HepG2 (cell line): ENCODE measurements at regions not wholly inside any gene's neighbourhood (a gene's known extent, or its start where the extent isn't known, plus 50 kb on each side); places are given as distances from the start of the nearest gene placed in this dataset.

Experiments
- CSRNP1 ChIP-seq: sonication (generic); formaldehyde crosslinking; IDR thresholded peaks from 2 replicates; pipeline ENCODE4 v1.8.1; 2023; ENCODE audit warnings: mild to moderate bottlenecking, missing genetic modification reagents
- DMTF1 ChIP-seq: sonication (generic); formaldehyde crosslinking; IDR thresholded peaks from 2 replicates; pipeline ENCODE4 v1.4.0; 2020; ENCODE audit warnings: mild to moderate bottlenecking, missing genetic modification reagents
- EEA1 ChIP-seq: sonication (generic); formaldehyde crosslinking; IDR thresholded peaks from 2 replicates; pipeline ENCODE4 v1.5.1; 2020; ENCODE audit warnings: mild to moderate bottlenecking, missing genetic modification reagents, borderline replicate concordance
- HDAC2 ChIP-seq: sonication (generic); formaldehyde crosslinking; IDR thresholded peaks from 2 replicates; pipeline ENCODE4 v1.4.0; 2020; ENCODE audit warnings: missing genetic modification reagents
- HMG20A ChIP-seq: IDR thresholded peaks from 2 replicates; pipeline ENCODE4 v1.6.1; 2016; ENCODE audit warnings: borderline replicate concordance
- ZBTB25 ChIP-seq: IDR thresholded peaks from 2 replicates; pipeline ENCODE4 v1.6.1; 2018; ENCODE audit warnings: missing genetic modification reagents
- ZGPAT ChIP-seq: IDR thresholded peaks from 2 replicates; pipeline ENCODE4 v1.6.1; 2016; ENCODE audit warnings: mild to moderate bottlenecking
- ZNF546 ChIP-seq: sonication (generic); formaldehyde crosslinking; conservative IDR thresholded peaks from 2 replicates; pipeline ENCODE4 v1.8.1; 2023; ENCODE audit warnings: mild to moderate bottlenecking, missing genetic modification reagents
- TF ChIP-seq, protein P1 (sequence below): IDR thresholded peaks from 2 replicates; pipeline ENCODE4 v1.6.1; 2012; ENCODE audit warnings: low read depth, low read length, improper control_type of control experiment
- TF ChIP-seq, protein P2 (sequence below): sonication (generic); formaldehyde crosslinking; IDR thresholded peaks from 2 replicates; pipeline ENCODE4 v1.4.0; 2020; ENCODE audit warnings: missing genetic modification reagents, mild to moderate bottlenecking, borderline replicate concordance

DNA sequence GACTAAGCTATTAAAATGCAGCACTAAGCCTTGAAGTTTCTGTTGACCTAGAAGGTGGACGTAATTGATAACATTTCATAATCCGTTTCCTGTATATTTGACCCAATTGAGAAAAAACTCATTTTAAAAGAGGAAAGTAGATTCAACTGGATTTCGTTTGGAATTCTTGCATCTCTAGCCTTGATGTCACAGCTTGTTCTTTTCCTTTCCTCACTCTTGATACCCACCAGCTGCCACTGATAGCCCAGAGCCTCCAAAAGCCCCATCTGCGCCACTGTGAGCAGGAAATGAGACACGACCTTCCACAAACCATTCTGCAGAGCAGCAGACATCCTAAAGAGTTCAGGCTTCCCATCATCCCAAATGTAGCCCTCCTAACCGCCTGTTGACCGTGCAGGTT, 61.8 kb downstream of the FOXB1 start (continued):
- TF ChIP-seq DMTF1 (no peak), HDAC2 (no peak), CSRNP1 (CRISPR knock-in tag) (no peak), EEA1 (CRISPR knock-in tag) (no peak), ZGPAT (CRISPR knock-in tag) (no peak), HMG20A (CRISPR knock-in tag) (no peak), ZNF546 (CRISPR knock-in tag) (no peak), ZBTB25 (CRISPR knock-in tag) (no peak)
- TF ChIP-seq, protein P1, sequence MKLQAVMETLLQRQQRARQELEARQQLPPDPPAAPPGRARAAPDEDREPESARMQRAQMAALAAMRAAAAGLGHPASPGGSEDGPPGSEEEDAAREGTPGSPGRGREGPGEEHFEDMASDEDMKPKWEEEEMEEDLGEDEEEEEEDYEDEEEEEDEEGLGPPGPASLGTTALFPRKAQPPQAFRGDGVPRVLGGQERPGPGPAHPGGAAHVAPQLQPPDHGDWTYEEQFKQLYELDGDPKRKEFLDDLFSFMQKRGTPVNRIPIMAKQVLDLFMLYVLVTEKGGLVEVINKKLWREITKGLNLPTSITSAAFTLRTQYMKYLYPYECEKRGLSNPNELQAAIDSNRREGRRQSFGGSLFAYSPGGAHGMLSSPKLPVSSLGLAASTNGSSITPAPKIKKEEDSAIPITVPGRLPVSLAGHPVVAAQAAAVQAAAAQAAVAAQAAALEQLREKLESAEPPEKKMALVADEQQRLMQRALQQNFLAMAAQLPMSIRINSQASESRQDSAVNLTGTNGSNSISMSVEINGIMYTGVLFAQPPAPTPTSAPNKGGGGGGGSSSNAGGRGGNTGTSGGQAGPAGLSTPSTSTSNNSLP: no peak
- TF ChIP-seq, protein P2, sequence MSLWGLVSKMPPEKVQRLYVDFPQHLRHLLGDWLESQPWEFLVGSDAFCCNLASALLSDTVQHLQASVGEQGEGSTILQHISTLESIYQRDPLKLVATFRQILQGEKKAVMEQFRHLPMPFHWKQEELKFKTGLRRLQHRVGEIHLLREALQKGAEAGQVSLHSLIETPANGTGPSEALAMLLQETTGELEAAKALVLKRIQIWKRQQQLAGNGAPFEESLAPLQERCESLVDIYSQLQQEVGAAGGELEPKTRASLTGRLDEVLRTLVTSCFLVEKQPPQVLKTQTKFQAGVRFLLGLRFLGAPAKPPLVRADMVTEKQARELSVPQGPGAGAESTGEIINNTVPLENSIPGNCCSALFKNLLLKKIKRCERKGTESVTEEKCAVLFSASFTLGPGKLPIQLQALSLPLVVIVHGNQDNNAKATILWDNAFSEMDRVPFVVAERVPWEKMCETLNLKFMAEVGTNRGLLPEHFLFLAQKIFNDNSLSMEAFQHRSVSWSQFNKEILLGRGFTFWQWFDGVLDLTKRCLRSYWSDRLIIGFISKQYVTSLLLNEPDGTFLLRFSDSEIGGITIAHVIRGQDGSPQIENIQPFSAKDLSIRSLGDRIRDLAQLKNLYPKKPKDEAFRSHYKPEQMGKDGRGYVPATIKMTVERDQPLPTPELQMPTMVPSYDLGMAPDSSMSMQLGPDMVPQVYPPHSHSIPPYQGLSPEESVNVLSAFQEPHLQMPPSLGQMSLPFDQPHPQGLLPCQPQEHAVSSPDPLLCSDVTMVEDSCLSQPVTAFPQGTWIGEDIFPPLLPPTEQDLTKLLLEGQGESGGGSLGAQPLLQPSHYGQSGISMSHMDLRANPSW: no peak
